Caki2 (cell line): ENCODE measurements at regions not wholly inside any gene's neighbourhood (a gene's known extent, or its start where the extent isn't known, plus 50 kb on each side); places are given as distances from the start of the nearest gene placed in this dataset.

Source experiments
- DNase-seq: peaks from one replicate; pipeline ENCODE4 v3.0.0-alpha.2; 2015; ENCODE audit warnings: low read depth
- in situ Hi-C: cut with HindIII; loops from 2 replicates; pipeline ENCODE4 v1.10.0; 2016; ENCODE audit warnings: low sequenced_read_pairs, low pct_unique_long_range_greater_than_20kb, mixed read lengths

DNA sequence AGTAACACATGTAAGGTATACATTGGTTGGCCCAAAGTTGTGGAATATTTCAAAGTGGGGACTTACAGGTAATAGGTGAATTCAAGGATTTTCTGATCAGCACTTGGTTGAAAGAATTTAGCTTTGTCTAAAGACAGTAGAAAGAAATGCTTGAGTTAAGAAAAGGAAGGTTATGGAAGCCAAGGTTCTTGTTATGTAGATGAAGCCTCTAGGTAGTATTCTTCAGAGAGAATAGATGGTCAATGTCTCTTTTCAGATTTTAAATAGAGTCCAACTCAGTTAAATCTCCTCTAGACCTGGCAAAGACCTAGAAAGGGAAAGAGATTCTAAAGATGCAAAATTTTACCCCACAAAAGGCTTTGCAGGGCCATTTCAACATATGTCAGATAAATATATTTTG, 157.4 kb downstream of the ANKRD30B start:
- DNase-seq = no peak
- in situ Hi-C loops = no loop called here

GRCh38 chr18:14905979-14906378, 158.0 kb downstream of the ANKRD30B start:
- in situ Hi-C loops = no loop called here
- DNase-seq = no peak

- in situ Hi-C loops = no loop called here
- no peak for DNase-seq
These were observed 159.4 kb downstream of the ANKRD30B start for GRCh38 chr18:14907420-14907819.

DNA sequence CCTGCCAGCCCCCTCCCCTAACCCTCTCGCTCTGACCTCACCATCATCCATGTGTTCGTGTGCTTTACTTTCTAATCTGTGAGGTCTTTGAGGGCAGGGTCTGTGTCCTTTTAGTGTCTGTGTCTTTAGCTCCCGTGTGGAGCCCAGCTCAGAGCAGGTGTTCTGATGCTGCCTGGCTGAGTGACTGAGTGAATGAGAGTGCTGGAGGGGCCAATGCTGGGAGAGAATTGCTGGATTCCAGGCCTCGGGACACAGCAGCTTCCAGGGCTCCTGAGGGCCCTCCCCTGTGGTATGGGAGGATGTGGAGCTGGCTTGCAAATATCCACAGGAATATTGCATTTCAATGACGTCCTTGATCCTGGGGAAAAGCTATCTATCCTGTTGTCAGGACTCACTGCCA, 160.6 kb downstream of the ANKRD30B start:
- DNase-seq = no peak
- in situ Hi-C loops = no loop called here

DNA sequence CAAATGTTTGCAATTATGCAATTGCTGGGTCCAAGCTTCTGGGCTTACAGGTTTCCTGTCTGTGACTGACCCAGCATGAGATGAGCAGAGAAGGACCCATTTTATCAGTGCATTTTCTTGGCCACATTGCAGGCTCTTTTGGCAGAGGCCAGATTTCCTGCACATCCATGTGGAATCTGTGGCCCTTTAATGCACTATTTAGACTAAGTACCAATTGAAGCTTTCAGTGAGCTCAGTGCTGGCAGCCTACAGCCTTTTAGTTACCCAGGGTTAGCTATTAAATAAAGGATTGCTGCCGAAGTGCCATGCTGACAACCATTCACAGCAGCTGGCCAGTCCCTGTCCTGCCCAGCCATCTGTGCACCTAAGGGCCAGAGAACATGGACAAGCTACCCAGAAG, 165.0 kb downstream of the ANKRD30B start:
- no peak for DNase-seq
- in situ Hi-C loops = no loop called here

GRCh38 chr18:14914121-14914520, 166.1 kb downstream of the ANKRD30B start:
- DNase-seq = no peak
- in situ Hi-C loops = no loop called here

DNA sequence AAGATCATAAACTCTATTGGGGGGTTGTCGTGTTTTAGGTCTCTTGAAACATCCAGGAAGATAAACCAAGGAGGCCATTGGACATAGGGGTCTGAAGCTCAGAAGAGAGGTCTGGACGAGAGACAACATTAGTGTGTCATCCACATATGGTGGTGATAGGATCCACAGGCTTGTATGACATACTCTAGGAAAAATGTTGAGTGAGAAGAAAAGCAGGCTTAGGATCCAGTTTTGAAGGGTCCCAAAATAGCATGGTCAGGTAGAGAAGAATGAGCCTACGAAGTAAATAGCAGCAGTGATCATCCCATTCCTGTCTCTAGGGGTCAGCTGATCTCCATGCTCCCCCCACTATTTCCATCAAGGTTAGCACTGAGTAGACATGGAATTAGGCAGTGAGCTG, 166.8 kb downstream of the ANKRD30B start:
- no peak for DNase-seq
- in situ Hi-C loops = no loop called here

GRCh38 chr18:14916181-14916580, 168.2 kb downstream of the ANKRD30B start:
- in situ Hi-C loops = no loop called here
- DNase-seq = no peak

GRCh38 chr18:14916851-14917250, 168.9 kb downstream of the ANKRD30B start:
- no peak for DNase-seq
- in situ Hi-C loops = no loop called here

- in situ Hi-C loops = no loop called here
- DNase-seq = no peak
These were observed 169.3 kb downstream of the ANKRD30B start for GRCh38 chr18:14917311-14917710.

DNA sequence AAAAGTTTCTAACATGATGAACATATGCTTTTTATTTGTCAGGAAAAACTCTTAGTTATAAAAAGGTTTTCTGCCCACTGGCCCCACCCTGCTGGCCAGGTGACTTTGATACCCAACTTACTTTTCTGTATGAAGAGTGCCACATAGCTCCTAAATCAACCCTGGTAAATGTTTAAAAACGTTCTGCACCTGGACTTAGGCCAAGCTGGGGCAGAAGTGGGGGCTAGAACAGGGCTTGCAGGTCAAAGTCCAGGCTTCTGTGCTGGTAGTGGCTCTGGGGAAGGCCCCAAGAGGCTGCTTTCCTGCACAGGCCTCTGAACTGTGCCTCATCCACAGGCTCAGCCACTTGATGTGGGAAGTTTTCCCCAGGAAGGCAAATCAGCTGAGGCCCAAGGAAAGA, 171.7 kb downstream of the ANKRD30B start:
- DNase-seq = no peak
- in situ Hi-C loops = no loop called here

GRCh38 chr18:14921031-14921430, 173.1 kb downstream of the ANKRD30B start:
- in situ Hi-C loops = no loop called here
- no peak for DNase-seq

DNA sequence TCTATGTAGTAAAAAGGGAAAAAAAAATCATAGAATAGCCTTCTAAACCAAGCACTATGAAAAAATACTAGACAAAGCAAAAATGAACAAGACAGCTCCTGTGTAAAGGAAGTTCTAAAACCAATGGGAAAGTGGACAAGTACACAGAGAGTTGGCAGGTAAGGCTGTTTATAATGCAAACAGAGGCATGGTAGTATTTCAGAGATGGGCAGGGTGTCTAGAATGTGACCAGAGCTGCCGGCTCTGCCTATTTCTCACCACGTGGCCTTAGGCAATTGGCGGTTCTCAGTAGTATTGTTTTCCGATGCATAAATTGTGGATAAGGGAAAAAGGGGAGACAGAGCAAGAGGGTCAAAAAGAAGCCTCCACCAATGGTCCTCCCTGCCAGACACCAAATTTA, 173.6 kb downstream of the ANKRD30B start:
- in situ Hi-C loops = no loop called here
- DNase-seq = no peak

DNA sequence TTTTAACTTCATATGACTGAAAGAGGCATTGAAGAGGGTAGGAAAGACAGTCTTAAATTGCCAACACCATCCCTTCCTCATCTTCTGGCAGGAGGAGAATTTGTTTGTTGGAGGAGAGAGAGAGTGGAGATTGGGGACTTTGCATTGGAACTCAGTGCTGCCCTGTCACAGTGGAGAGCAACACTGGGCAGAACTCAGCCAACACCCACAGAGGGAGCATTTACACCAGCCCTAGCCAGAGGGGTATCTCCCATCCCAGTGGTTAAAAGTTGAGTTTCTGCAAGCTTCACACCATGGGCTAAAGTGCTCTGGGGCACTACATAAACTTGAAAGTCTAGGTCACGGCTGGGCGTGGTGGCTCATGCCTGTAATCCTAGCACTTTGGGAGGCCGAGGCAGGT, 174.1 kb downstream of the ANKRD30B start:
- DNase-seq = no peak
- in situ Hi-C loops = no loop called here

DNA sequence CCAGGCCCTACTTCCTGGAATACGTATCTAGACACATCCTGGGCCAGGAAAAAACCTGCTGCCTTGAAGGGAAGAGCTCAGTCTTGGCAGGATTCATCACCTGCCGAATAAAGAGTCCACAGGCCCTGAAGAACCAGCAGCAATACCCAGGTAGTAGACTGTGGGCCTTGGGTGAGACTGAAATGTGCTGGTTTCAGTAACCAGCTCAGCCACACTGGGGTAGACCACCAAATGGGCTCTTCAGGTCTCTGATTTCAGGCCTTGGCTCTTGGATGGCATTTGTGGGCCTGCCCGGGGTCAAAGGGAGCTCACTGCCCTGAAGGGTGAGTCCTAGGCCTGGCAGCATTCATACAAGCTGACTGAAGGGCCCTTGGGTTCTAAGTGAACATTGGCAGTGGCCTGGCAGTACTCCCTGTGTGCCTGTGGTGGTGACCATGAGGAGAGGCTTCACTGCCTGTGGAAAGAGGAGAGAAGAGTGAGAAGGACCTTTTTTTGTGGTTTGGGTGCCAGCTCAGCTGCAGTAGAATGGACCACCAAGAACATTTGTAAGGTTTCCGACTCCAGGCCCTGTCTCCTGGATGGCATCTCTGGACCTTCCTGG, 175.1 kb downstream of the ANKRD30B start:
- no peak for DNase-seq
- in situ Hi-C loops = no loop called here

DNA sequence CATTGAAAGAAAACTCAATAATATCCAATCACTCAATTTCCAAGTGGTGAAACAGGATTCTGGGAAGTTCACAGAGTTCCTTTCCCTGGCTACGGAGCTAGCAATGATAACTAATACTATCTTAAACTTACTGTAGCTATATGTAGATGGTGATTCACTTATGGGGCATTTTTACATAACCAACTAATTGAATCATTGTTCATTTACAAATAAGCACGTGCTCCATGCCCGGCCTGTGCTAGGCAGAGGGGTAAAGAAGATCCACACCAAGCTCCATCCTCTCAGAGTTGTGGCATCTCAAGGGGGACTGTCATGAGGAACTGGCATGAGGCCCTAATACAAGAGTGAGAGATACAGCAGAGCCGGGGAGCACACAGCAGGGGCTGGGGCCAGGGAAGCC, 176.3 kb downstream of the ANKRD30B start:
- in situ Hi-C loops = no loop called here
- no peak for DNase-seq

DNA sequence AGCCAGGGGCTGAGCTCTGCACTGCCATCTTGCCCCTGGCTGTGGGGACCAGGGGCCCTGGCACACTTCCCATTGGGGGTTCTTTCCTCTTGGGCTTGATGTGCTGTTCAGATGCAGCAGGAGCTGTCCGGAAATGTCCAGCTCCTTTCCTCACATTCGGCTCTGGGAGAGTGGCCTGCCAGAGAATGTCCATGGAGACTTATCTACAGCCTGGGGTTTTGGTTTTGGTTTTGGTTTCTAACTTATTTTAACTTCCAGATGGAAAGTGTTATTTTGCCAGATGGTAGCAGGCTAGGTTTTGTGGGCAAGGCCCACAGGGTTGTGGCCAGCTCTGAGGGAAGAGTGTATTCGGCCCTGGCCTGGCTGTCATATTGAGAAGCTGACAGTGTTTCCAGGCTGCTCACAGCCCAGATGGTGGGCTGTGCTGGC, 177.3 kb downstream of the ANKRD30B start:
- in situ Hi-C loops = no loop called here
- DNase-seq = no peak

DNA sequence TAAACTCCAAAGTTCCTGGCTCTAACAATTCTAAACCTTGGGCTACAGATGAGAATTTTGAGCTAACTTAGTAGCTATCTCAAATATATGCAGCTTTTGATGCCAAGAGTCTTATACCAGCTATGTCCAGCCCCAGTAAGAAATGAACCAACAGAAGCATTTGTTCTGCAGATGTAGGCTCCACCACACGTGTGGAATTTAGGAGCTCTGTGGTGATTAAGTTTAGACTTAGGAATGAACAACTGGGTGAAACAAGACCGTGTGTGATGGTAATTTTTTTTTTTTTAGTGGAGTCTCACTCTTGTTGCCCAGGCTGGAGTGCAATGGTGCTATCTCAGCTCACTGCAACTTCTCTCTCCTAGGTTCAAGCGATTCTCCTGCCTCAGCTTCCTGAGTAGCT, 179.7 kb downstream of the ANKRD30B start:
- in situ Hi-C loops = no loop called here
- no peak for DNase-seq

- in situ Hi-C loops = no loop called here
These were observed 180.4 kb downstream of the ANKRD30B start for GRCh38 chr18:14928396-14928795.

GRCh38 chr18:14930076-14930475, 182.1 kb downstream of the ANKRD30B start:
- no peak for DNase-seq
- in situ Hi-C loops = no loop called here

More at GRCh38 chr18:14928396-14928795, 180.4 kb downstream of the ANKRD30B start:
- no peak for DNase-seq

- no peak for DNase-seq
- in situ Hi-C loops = no loop called here
These were observed 182.6 kb downstream of the ANKRD30B start for GRCh38 chr18:14930576-14930975.
